ENCODE measurements at regions not wholly inside any gene's neighbourhood (a gene's known extent, or its start where the extent isn't known, plus 50 kb on each side); places are given as distances from the start of the nearest gene placed in this dataset.

GRCh38 chr5:50576265-50576664 lies 90.2 kb upstream of the PARP8 start:
- TF ChIP-seq YY1 (IDR thresholded peaks at IDR 0.05; ENCODE audit: insufficient read depth, insufficient read length) = no peak
- TF ChIP-seq SUZ12 (IDR thresholded peaks at IDR 0.05; ENCODE audit: extremely low read depth, insufficient read depth, insufficient read length) = no peak

Data from NT2/D1 (cell line).